Astrocyte of the spinal cord (primary cell): ENCODE measurements at regions not wholly inside any gene's neighbourhood (a gene's known extent, or its start where the extent isn't known, plus 50 kb on each side); places are given as distances from the start of the nearest gene placed in this dataset.

Source experiments
- DNase-seq: peaks from one replicate; pipeline ENCODE4 v3.0.0; 2011; ENCODE audit warnings: low read depth, low spot score
- H3K4me3 ChIP-seq: 2 replicates; pipeline ENCODE4 v1.5.1; 2011; ENCODE audit warnings: low read depth, mild to moderate bottlenecking, low read length, moderate library complexity
- in situ Hi-C: cut with HindIII; loops from 2 replicates; pipeline ENCODE4 v1.10.0; 2017; ENCODE audit warnings: low sequenced_read_pairs
- TF ChIP-seq, protein P1 (sequence below): IDR thresholded peaks from 2 replicates; pipeline ENCODE4 v1.5.1; 2012; ENCODE audit warnings: low read depth, mild to moderate bottlenecking, low read length, inconsistent platforms

DNA sequence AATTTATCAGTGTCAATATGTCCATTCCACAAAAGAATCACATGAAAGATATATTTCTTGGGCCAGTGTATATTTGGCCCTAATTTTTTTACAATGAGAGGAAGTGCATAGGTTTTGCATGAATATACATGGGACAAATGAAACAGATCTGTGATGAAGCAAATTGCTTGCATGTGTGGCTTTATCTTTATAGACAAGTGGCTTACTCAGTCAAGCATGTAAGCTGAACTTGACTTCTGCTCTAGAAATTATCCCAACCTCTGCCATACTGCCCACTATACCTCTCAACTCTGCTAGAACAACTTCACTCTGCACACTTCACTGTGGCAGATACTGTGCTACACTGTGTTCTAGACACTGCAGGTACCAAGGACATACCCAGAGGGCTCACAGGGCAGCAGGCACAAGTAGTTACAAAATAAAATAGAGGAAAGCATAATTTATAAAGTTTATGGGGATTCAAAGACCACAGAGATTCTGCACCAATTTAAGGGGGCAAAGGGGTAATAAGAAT, 349.2 kb upstream of the HSF2 start:
- DNase-seq = no peak
- no peak overlapping the region for H3K4me3 ChIP-seq
- TF ChIP-seq, protein P1, sequence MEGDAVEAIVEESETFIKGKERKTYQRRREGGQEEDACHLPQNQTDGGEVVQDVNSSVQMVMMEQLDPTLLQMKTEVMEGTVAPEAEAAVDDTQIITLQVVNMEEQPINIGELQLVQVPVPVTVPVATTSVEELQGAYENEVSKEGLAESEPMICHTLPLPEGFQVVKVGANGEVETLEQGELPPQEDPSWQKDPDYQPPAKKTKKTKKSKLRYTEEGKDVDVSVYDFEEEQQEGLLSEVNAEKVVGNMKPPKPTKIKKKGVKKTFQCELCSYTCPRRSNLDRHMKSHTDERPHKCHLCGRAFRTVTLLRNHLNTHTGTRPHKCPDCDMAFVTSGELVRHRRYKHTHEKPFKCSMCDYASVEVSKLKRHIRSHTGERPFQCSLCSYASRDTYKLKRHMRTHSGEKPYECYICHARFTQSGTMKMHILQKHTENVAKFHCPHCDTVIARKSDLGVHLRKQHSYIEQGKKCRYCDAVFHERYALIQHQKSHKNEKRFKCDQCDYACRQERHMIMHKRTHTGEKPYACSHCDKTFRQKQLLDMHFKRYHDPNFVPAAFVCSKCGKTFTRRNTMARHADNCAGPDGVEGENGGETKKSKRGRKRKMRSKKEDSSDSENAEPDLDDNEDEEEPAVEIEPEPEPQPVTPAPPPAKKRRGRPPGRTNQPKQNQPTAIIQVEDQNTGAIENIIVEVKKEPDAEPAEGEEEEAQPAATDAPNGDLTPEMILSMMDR = no peak
- in situ Hi-C loops = no loop called here

- TF ChIP-seq, protein P1 = no peak
- no peak for DNase-seq
- H3K4me3 ChIP-seq = no peak overlapping the region
- in situ Hi-C loops = no loop called here
Measured at GRCh38 chr6:122052346-122052900, 347.0 kb upstream of the HSF2 start.

DNA sequence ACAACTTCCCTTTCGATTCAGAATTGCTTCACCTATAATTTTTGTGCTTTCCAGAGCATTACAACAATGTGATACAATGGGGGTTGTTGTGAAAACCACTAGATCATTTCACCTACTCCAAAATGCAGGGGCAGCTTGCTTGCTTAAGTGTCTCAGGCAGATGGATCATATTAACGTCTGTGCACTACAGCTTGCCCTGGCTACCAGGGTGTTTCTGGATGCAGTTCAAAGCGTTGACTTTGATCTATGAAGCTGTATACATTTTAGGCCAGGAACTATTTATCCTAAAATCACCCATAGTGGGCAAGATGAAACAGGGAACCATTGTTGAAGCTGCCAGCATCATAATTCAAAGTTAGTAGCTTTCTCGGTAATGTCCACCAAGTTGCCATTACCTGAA, 339.5 kb upstream of the HSF2 start:
- in situ Hi-C loops = no loop called here
- TF ChIP-seq, protein P1 = no peak
- H3K4me3 ChIP-seq = no peak overlapping the region
- DNase-seq = no peak

- DNase-seq = no peak
- in situ Hi-C loops = no loop called here
- H3K4me3 ChIP-seq = no peak overlapping the region
- TF ChIP-seq, protein P1 = no peak
Measured at GRCh38 chr6:122061855-122062254, 337.6 kb upstream of the HSF2 start.

DNA sequence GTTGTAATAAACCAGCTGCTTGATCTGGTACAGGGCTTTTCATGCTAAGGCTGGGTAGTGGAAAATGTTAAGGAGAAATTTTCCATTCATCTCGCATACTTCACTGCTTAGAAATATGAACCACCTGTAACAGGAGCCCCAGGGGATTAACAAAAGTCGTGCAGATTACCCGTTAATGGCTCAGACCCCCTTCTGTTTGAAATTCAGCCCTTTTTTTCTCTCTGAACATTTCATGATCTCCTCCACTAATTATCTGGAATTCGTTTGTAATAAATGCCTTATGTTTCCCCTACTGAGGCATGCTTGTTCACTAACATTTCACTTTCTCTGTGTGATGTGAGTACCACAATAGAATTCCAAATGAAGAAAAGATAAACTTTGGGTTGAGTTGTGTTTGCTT, 336.4 kb upstream of the HSF2 start:
- DNase-seq = no peak
- TF ChIP-seq, protein P1 = no peak
- H3K4me3 ChIP-seq = no peak overlapping the region
- in situ Hi-C loops = no loop called here

DNA sequence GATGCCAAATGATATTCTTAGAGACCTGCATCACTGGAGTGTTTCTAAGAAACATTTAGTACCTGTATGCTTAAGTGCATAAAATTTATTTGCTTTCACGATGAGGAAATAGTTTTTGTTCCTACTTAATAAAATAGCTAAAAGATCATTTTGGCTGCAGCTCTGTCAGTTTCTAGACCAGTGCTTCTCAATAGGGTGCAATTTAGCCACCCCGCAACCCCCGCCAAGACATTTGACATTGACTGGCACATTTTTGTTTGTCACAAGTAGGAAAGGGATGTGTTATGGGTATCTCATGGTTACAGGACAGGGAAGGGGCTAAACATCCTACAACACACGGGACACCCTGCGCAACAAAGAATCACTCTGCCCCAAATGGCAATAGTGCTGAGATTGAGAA, 335.7 kb upstream of the HSF2 start:
- H3K4me3 ChIP-seq = no peak overlapping the region
- DNase-seq = no peak
- TF ChIP-seq, protein P1 = no peak
- in situ Hi-C loops = no loop called here
